ENCODE measurements at regions not wholly inside any gene's neighbourhood (a gene's known extent, or its start where the extent isn't known, plus 50 kb on each side); places are given as distances from the start of the nearest gene placed in this dataset.

DNA sequence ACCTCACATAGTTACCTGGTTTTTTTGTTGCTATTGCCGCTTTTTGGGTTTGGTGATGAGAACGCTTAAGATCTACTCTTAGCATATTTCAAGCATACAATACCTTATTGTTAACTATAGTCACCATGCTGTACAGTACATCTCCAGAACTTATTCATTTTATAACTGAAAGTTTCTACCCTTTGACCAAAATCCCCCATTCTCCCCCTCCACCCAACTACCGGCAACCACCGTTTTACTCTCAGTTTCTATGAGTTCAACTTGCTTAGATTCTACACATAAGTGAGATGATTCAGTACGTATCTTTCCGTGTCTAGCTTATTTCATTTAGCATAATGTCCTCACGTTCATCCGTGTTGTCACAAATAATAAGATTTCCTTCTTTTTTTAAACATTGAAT lies 86.7 kb upstream of the IL6 start:
- peaks cover 0 to 12% of the 10 kb centered on the region in 2 experiments for H3K36me3 ChIP-seq (replicated peaks in 1 of 2; ENCODE audit: control insufficient read depth in 1 of 2, insufficient read depth in 2 of 2, low read length in 1 of 2)
- POLR2A ChIA-PET = no interaction called here
- no peaks in the 10 kb centered on the region for H3K9me2 ChIP-seq

DNA sequence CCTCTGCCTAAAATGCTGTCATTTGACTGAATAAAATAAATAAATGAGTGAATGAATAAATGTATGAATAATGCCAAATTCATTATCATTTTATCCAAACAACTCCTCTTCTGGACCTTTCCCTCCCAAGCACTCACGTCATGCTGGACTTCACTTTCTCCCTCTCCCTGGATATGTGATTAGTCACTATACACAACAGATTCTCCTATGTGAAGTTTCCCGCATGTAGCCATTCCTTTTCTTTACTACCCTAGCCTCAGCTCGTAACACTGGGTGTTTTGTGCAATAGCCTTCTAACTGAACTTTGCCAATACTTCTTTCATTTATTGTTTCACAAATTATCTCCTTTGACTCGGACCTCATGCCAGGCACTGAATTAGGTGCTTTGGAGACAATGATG lies 87.6 kb upstream of the IL6 start:
- ChIA-PET POLR2A (no interaction called here), CTCF (interaction anchor here (0.8 to 1.5 kb wide), 3 partner anchors 10 to 217 kb away, joined by 3 to 4 read pairs (median 3); no protein-coding TSS in a partner anchor)
- Histone ChIP-seq H3K4me1 (ENCODE audit: control insufficient read depth in 1 of 2, insufficient read depth in 2 of 2, low read depth in 1 of 2, low read length in 1 of 2) (no peaks in the 10 kb centered on the region), H3K9me3 (peaks cover 36% of the 10 kb centered on the region), H4K20me1 (ENCODE audit: insufficient read depth) (no peaks in the 10 kb centered on the region), H3F3A (replicated peaks; ENCODE audit: insufficient read depth) (no peaks in the 10 kb centered on the region), H3K27ac (ENCODE audit: low read depth in 2 of 2, low read length in 1 of 2) (no peak overlapping the region), H3K9me2 (no peaks in the 10 kb centered on the region), H3K4me3 (ENCODE audit: low read depth in 2 of 2, low read length in 1 of 2) (no peak overlapping the region), H2AFZ (ENCODE audit: low read depth) (no peak overlapping the region), H3K79me2 (ENCODE audit: insufficient read depth) (no peaks in the 10 kb centered on the region), H3K4me2 (no peak overlapping the region), H3K27me3 (ENCODE audit: insufficient read depth) (no peaks in the 10 kb centered on the region), H3K9ac (no peak overlapping the region), H3K36me3 (replicated peaks in 1 of 2; ENCODE audit: control insufficient read depth in 1 of 2, insufficient read depth in 2 of 2, low read length in 1 of 2) (peaks cover 0 to 12% of the 10 kb centered on the region in 2 experiments)
- TF ChIP-seq EZH2phosphoT487 (IDR thresholded peaks at IDR 0.05; ENCODE audit: borderline replicate concordance, low read depth) = no peak
- no peak for TF ChIP-seq SIN3A (IDR thresholded peaks at IDR 0.05; ENCODE audit: borderline replicate concordance, low read depth, low read length)
- TF ChIP-seq, protein P1, sequence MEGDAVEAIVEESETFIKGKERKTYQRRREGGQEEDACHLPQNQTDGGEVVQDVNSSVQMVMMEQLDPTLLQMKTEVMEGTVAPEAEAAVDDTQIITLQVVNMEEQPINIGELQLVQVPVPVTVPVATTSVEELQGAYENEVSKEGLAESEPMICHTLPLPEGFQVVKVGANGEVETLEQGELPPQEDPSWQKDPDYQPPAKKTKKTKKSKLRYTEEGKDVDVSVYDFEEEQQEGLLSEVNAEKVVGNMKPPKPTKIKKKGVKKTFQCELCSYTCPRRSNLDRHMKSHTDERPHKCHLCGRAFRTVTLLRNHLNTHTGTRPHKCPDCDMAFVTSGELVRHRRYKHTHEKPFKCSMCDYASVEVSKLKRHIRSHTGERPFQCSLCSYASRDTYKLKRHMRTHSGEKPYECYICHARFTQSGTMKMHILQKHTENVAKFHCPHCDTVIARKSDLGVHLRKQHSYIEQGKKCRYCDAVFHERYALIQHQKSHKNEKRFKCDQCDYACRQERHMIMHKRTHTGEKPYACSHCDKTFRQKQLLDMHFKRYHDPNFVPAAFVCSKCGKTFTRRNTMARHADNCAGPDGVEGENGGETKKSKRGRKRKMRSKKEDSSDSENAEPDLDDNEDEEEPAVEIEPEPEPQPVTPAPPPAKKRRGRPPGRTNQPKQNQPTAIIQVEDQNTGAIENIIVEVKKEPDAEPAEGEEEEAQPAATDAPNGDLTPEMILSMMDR (IDR thresholded peaks at IDR 0.05) = no peak
- no peak for TF ChIP-seq YY1 (IDR thresholded peaks at IDR 0.05; ENCODE audit: low read depth)
- TF ChIP-seq EP300 (IDR thresholded peaks at IDR 0.05; ENCODE audit: borderline replicate concordance in 1 of 2, low read depth in 1 of 2, low read length in 1 of 2) = no peak
- TF ChIP-seq MXI1 (IDR thresholded peaks at IDR 0.05; ENCODE audit: low read depth, low read length) = no peak
- no peak for TF ChIP-seq POLR2AphosphoS5 (IDR thresholded peaks at IDR 0.05; ENCODE audit: low read depth, low read length)
- no peak for TF ChIP-seq RCOR1 (IDR thresholded peaks at IDR 0.05; ENCODE audit: low read length)
- no peak for TF ChIP-seq JUND (IDR thresholded peaks at IDR 0.05)
- no peak for DNase-seq
- WGBS (ENCODE audit: low lambda C conversion rate) = 15% methylated on average over 4 of the region's 4 CpGs

More for the DNA sequence above, 86.7 kb upstream of the IL6 start:
- Histone ChIP-seq H3K27ac (ENCODE audit: low read depth in 2 of 2, low read length in 1 of 2) (no peak overlapping the region), H3K9ac (no peak overlapping the region), H3K27me3 (ENCODE audit: insufficient read depth) (no peaks in the 10 kb centered on the region), H2AFZ (ENCODE audit: low read depth) (no peak overlapping the region), H3F3A (replicated peaks; ENCODE audit: insufficient read depth) (no peaks in the 10 kb centered on the region), H3K79me2 (ENCODE audit: insufficient read depth) (no peaks in the 10 kb centered on the region), H3K4me1 (ENCODE audit: control insufficient read depth in 1 of 2, insufficient read depth in 2 of 2, low read depth in 1 of 2, low read length in 1 of 2) (no peaks in the 10 kb centered on the region), H3K9me3 (peaks cover 40% of the 10 kb centered on the region), H3K4me2 (no peak overlapping the region), H3K4me3 (ENCODE audit: low read depth in 2 of 2, low read length in 1 of 2) (no peak overlapping the region), H4K20me1 (ENCODE audit: insufficient read depth) (no peaks in the 10 kb centered on the region)
- no peak for TF ChIP-seq YY1 (IDR thresholded peaks at IDR 0.05; ENCODE audit: low read depth)
- TF ChIP-seq, protein P2, sequence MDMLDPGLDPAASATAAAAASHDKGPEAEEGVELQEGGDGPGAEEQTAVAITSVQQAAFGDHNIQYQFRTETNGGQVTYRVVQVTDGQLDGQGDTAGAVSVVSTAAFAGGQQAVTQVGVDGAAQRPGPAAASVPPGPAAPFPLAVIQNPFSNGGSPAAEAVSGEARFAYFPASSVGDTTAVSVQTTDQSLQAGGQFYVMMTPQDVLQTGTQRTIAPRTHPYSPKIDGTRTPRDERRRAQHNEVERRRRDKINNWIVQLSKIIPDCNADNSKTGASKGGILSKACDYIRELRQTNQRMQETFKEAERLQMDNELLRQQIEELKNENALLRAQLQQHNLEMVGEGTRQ (IDR thresholded peaks at IDR 0.05; ENCODE audit: borderline replicate concordance, low read depth, low read length) = no peak
- TF ChIP-seq RFX5 (IDR thresholded peaks at IDR 0.05; ENCODE audit: low read length) = no peak
- TF ChIP-seq GATA2 (CRISPR knock-in tag; IDR thresholded peaks at IDR 0.05) = no peak
- no peak for TF ChIP-seq FOSL2 (IDR thresholded peaks at IDR 0.05; ENCODE audit: borderline replicate concordance, low read depth)
- TF ChIP-seq RCOR1 (IDR thresholded peaks at IDR 0.05; ENCODE audit: low read length) = no peak
- no peak for TF ChIP-seq MEF2A (IDR thresholded peaks at IDR 0.05; ENCODE audit: borderline replicate concordance, low read depth)
- TF ChIP-seq SMC3 (IDR thresholded peaks at IDR 0.05; ENCODE audit: low read depth, low read length) = no peak
- TF ChIP-seq RAD21 (IDR thresholded peaks at IDR 0.05; ENCODE audit: low read length) = no peak
- TF ChIP-seq TAF1 (IDR thresholded peaks at IDR 0.05; ENCODE audit: borderline replicate concordance, low read depth, low read length) = no peak
- TF ChIP-seq, protein P3, sequence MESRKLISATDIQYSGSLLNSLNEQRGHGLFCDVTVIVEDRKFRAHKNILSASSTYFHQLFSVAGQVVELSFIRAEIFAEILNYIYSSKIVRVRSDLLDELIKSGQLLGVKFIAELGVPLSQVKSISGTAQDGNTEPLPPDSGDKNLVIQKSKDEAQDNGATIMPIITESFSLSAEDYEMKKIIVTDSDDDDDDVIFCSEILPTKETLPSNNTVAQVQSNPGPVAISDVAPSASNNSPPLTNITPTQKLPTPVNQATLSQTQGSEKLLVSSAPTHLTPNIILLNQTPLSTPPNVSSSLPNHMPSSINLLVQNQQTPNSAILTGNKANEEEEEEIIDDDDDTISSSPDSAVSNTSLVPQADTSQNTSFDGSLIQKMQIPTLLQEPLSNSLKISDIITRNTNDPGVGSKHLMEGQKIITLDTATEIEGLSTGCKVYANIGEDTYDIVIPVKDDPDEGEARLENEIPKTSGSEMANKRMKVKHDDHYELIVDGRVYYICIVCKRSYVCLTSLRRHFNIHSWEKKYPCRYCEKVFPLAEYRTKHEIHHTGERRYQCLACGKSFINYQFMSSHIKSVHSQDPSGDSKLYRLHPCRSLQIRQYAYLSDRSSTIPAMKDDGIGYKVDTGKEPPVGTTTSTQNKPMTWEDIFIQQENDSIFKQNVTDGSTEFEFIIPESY (IDR thresholded peaks at IDR 0.05; ENCODE audit: borderline replicate concordance, low read depth) = no peak
- TF ChIP-seq, protein P4, sequence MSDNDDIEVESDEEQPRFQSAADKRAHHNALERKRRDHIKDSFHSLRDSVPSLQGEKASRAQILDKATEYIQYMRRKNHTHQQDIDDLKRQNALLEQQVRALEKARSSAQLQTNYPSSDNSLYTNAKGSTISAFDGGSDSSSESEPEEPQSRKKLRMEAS (IDR thresholded peaks at IDR 0.05; ENCODE audit: low read depth) = no peak
- TF ChIP-seq POLR2AphosphoS5 (IDR thresholded peaks at IDR 0.05; ENCODE audit: low read depth, low read length) = no peak
- no peak for TF ChIP-seq GABPA (IDR thresholded peaks at IDR 0.05; ENCODE audit: low read depth)
- TF ChIP-seq, protein P5, sequence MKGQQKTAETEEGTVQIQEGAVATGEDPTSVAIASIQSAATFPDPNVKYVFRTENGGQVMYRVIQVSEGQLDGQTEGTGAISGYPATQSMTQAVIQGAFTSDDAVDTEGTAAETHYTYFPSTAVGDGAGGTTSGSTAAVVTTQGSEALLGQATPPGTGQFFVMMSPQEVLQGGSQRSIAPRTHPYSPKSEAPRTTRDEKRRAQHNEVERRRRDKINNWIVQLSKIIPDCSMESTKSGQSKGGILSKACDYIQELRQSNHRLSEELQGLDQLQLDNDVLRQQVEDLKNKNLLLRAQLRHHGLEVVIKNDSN (IDR thresholded peaks at IDR 0.05; ENCODE audit: borderline replicate concordance, low read depth) = no peak
- no peak for TF ChIP-seq TEAD4 (IDR thresholded peaks at IDR 0.05; ENCODE audit: borderline replicate concordance, insufficient read depth)
- DNase-seq = no peak
- CTCF ChIA-PET = interaction anchor here (0.8 to 1.5 kb wide), 3 partner anchors 10 to 216 kb away, joined by 3 to 4 read pairs (median 3); no protein-coding TSS in a partner anchor
- 20% methylated on average over 8 of the region's 8 CpGs for WGBS (ENCODE audit: low lambda C conversion rate)

All from SK-N-SH (cell line).